Fibroblast of skin of left quadriceps (primary cell): ENCODE measurements at regions not wholly inside any gene's neighbourhood (a gene's known extent, or its start where the extent isn't known, plus 50 kb on each side); places are given as distances from the start of the nearest gene placed in this dataset.
A peak's percentile ranks its signal among the peaks of the same experiment; 100 is the strongest.

Experiments used
- DNase-seq, 2 experiments: peaks; one replicate each; pipeline ENCODE4 v3.0.0-alpha.2; 2013; ENCODE audit warnings: low read depth in 2 of 2

- no peak for DNase-seq
Measured at GRCh38 chr6:22057962-22058361, 238.9 kb downstream of the PRL start.

GRCh38 chr6:22059126-22059525 lies 237.7 kb downstream of the PRL start:
- DNase-seq, result no peak

- DNase-seq, result no peak
Measured at GRCh38 chr6:22059946-22060345, 236.9 kb downstream of the PRL start.

- DNase-seq, result no peak
Measured at GRCh38 chr6:22062807-22063408, 233.9 kb downstream of the PRL start.

- DNase-seq, result no peak
Measured at GRCh38 chr6:22064558-22064957, 232.3 kb downstream of the PRL start.

- no peak for DNase-seq
Measured at GRCh38 chr6:22067122-22067521, 229.7 kb downstream of the PRL start.

- DNase-seq, result no peak
Measured at GRCh38 chr6:22067671-22068070, 229.2 kb downstream of the PRL start.

- no peak for DNase-seq
Measured at GRCh38 chr6:22068561-22069305, 228.1 kb downstream of the PRL start.

GRCh38 chr6:22069306-22069800 lies 227.5 kb downstream of the PRL start:
- no peak for DNase-seq

- DNase-seq, result peak; percentile 34 to 37
Measured at GRCh38 chr6:22071270-22072041, 225.4 kb downstream of the PRL start.

- no peak for DNase-seq
Measured at GRCh38 chr6:22072949-22073348, 223.9 kb downstream of the PRL start.

GRCh38 chr6:22073516-22074198 lies 223.2 kb downstream of the PRL start:
- DNase-seq, result no peak

GRCh38 chr6:22078288-22078687 lies 218.5 kb downstream of the PRL start:
- DNase-seq, result no peak

- no peak for DNase-seq
Measured at GRCh38 chr6:22078802-22079545, 217.9 kb downstream of the PRL start.

GRCh38 chr6:22079783-22080182 lies 217.1 kb downstream of the PRL start:
- peak; percentile 54 to 61 for DNase-seq

GRCh38 chr6:22081709-22082108 lies 215.1 kb downstream of the PRL start:
- no peak for DNase-seq

GRCh38 chr6:22082218-22082617 lies 214.6 kb downstream of the PRL start:
- no peak for DNase-seq

GRCh38 chr6:22083119-22083518 lies 213.7 kb downstream of the PRL start:
- DNase-seq, result no peak

- no peak for DNase-seq
Measured at GRCh38 chr6:22087960-22088706, 208.7 kb downstream of the PRL start.

- DNase-seq, result no peak
Measured at GRCh38 chr6:22091424-22091948, 205.3 kb downstream of the PRL start.
